HG02852 (cell line): ENCODE measurements at regions not wholly inside any gene's neighbourhood (a gene's known extent, or its start where the extent isn't known, plus 50 kb on each side); places are given as distances from the start of the nearest gene placed in this dataset.

Source experiments
- ATAC-seq: cut with Tn5 transposase; IDR thresholded peaks from one replicate; pipeline ENCODE4 v1.9.1; 2021; ENCODE audit warnings: mild to moderate bottlenecking, moderate library complexity; ENCODE audit not compliant: unreplicated experiment

DNA sequence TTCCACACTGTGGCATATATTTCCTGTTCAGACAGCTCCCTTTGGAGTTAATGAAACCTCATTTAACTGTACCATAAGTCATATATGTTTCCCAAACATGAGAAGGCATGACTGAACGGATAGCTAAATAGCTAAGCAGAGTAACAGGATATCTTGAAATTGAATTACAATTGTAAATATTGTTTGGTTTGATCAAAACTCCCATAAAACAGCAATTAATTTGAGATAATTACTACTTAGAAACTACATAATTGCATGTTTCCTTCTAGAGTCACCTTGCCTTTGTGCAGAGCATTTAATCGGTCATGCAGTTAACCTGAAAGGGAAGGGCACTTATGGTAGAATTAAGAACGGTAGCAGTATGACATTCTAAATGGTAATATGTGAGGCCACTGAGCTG lies 179.0 kb upstream of the MAP3K7 start:
- no peak for ATAC-seq

GRCh38 chr6:90765491-90765890 lies 178.6 kb upstream of the MAP3K7 start:
- no peak for ATAC-seq

- ATAC-seq, result no peak
Measured at GRCh38 chr6:90764001-90764400, 177.1 kb upstream of the MAP3K7 start.

DNA sequence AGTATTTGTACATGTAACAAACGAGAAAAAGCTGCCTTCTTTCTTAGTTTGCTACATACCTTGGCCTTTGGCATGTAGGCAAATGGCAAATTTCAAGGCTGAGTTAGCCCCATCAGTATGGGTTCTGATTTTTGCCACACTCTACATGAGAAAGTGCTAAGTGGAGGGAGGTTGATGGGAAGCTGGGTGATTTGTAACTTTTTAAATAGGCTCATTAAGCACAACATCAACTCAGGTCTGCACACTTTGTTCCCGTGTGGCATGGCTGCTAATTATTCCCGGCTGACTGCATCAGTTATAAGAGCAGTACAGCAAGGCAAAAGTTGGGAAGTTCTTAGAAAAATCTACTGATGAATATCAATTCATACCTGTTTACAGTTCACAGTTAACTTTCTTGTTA lies 172.8 kb upstream of the MAP3K7 start:
- no peak for ATAC-seq

- ATAC-seq, result no peak
Measured at GRCh38 chr6:90758741-90759140, 171.9 kb upstream of the MAP3K7 start.

DNA sequence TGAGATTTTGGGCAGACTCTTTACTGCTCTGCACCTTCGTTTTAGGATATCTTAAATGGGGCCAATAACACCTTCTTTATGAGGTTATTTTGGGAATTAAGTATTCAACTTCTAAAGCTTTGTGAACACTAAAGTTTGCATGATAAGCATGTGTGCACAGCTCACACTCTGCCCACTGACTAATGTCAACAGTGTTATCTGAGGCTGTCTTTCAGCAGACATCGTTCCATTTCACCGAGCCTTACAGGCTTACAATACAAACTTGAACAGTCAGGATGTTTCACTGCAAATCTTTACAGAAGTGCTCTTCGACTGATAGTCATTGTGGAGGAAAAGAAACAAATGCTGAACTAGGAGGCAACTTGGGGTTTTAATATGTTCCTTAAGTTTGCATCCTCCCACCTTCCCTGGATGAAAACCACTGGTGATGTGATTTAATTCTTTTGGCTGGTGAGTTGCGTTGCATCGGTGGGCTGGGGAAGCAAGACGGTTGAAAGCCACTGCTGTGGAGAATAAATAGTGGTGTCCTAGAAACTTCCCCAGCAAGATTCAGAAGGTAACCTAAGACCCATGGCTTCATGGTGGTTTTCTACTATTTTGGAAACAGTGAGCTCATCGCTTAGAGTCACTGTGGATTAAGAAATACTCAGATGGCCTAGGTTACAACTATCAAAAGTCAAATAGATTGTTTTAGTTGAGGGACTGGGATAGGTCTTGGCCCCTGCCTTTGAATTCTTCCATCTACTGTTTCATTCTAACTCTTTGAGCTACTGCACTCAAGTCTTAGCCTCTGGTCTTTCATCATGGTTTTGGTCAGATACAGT lies 167.2 kb upstream of the MAP3K7 start:
- no peak for ATAC-seq

DNA sequence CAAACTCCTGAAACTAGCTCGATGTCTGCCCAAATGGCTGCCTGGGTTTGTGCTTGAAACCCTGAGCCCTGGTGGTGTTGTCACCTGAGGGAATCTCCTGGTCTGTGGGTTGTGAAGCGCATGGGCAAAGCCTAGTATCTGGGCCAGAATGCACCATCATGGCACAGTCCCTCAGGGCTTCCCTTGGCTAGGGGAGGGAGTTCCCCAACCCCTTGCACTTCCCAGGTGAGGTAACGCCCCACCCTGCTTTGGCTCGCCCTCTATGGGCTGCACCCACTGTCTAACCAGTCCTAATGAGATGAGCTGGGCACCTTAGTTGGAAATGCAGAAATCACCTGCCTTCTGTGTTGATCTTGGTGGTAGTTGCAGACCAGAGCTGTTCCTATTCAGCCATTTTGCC lies 152.9 kb upstream of the MAP3K7 start:
- ATAC-seq, result no peak

GRCh38 chr6:90739339-90739738 lies 152.5 kb upstream of the MAP3K7 start:
- no peak for ATAC-seq

GRCh38 chr6:90730151-90730673 lies 143.3 kb upstream of the MAP3K7 start:
- no peak for ATAC-seq

GRCh38 chr6:90729057-90729456 lies 142.2 kb upstream of the MAP3K7 start:
- no peak for ATAC-seq

GRCh38 chr6:90722648-90723047 lies 135.8 kb upstream of the MAP3K7 start:
- ATAC-seq, result no peak

GRCh38 chr6:90720404-90720803 lies 133.5 kb upstream of the MAP3K7 start:
- ATAC-seq, result no peak

GRCh38 chr6:90719321-90720195 lies 132.7 kb upstream of the MAP3K7 start:
- no peak for ATAC-seq

DNA sequence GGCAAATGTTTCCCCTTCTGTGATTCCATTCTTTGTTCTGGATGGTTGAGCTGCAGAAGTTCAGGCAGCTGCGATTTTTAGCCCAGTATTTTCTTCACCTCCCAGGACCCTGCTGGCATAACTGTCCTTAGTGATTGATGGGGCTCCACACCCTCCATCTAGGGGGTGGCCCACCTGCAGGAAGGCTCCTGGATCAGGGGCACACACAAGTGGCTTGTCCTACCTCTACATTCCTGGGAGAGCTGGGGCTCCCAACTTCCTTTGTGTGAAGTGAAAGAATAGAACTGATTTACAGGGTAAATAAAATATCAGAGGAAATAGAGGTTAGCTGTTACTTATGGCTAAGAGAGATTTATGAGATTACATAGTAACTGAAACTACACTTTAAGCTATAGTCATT lies 129.5 kb upstream of the MAP3K7 start:
- no peak for ATAC-seq

- ATAC-seq, result no peak
Measured at GRCh38 chr6:90715093-90715655, 128.3 kb upstream of the MAP3K7 start.

DNA sequence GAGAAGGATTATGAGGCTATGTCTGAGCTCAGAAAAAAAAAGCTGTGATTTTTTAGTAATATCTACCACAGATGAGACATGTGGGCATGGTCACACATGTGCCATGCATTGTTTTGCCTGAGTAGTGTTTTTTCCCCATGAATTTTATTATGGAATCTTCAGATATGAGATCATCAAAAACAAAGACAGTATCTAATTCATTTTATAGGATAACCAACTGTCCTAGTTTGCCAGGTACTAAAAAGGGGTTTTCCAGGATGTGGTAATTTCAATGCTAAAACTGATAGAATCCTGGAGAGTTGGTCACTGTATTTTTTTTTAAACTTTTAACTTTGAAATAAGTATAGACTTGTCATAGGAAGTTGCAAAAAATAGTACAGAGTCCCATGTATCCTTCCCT lies 127.4 kb upstream of the MAP3K7 start:
- ATAC-seq, result no peak

DNA sequence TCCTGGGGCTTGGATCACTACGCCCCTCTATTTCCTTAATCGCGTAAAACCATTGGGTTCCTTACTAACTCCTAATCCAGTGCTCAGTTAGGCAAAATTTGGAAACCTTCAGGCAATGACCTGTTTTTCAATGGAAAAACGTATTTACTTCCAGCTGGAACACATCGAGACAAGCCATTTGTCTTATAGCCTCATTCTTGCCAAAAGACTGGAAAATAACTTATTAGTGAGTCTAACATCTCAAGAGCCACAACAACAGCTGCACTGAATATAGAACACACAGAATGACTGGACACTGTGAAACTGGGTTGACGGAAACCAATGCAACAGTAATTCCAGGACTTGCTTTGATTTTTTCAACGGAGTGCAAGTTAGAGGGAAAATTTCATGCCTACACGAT lies 125.2 kb upstream of the MAP3K7 start:
- ATAC-seq, result peak; percentile 66

- no peak for ATAC-seq
Measured at GRCh38 chr6:90709431-90709996, 122.6 kb upstream of the MAP3K7 start.

GRCh38 chr6:90708206-90708737 lies 121.4 kb upstream of the MAP3K7 start:
- no peak for ATAC-seq

DNA sequence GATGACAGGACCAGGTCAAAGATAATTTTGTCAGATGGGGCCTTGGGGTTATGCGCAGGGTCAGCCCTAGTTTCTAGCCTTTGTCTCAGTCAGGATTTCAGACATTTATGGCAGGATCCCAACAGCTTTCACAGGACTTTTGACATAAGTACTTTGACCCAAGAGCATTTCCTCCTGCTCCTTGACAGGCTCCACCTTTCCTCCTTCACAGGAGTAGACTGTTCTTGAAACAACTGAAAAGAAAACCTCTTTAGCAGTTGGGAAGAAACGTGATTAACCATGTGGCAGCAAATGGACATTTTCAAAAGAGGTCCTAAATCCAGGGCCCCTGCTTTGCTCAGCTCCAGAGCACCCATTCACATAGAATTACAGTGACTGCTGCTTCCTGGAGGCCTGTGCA lies 120.4 kb upstream of the MAP3K7 start:
- no peak for ATAC-seq

DNA sequence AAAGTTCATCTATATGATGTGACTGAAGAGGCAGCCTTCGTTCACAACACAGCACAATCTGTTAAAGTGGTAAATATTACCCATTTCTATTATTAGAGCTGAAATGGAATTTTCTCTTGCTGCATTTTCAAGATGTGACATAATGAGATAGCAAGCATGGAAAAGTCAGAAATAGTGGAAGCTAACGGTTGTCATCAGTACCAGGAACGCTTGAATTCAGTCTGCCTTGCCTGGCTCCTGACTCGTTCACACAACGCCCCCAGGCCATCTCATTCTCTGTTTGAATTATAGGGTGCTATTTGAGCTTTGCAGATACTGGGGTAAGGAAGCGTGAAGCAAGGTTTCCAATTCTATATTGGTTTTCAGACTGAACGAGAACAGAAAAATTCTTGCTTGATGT lies 116.5 kb upstream of the MAP3K7 start:
- ATAC-seq, result peak; percentile 49
